Right ventricle myocardium superior (tissue), 1 donor: ENCODE measurements at regions not wholly inside any gene's neighbourhood (a gene's known extent, or its start where the extent isn't known, plus 50 kb on each side); places are given as distances from the start of the nearest gene placed in this dataset.
A peak's percentile ranks its signal among the peaks of the same experiment; 100 is the strongest.

Source experiments
- ATAC-seq: fragments of 200-7000 bp; cut with Tn5 transposase; one replicate; pipeline ENCODE4 v1.9.1; 2020; ENCODE audit warnings: mild to moderate bottlenecking; ENCODE audit not compliant: poor library complexity
- DNase-seq: peaks from one replicate; pipeline ENCODE4 v3.0.0-alpha.2; 2020
- intact Hi-C: fragments of 100-400 bp; cut with DNase I; formaldehyde crosslinking; loops from one replicate; pipeline ENCODE4 v1.11.2; 2022
- donor health status: DM: no; HTN: yes; CAD: no; lungs with severe emphysema.

DNA sequence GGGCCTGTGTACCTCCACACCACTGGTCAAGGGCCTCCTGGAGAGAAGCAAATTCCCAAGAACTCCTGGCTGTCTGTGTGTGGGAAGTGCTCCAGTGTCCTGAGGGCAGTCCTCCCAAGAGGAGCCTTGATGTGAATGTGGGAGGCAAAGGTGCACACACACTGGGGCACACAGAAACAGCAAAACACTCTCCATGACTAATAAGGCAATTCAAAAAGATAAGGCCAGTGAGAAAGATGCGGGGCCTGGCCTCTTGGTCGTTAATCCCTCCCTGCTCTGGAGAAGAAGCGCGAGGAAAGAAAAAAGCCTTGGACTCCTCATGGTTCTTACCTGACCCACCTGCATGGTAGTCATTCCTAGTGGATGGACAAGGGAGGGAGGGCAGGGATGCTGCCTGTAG lies 373.2 kb downstream of the SLC4A3 start:
- ATAC-seq = no peak
- intact Hi-C loops = no loop called here
- no peak for DNase-seq

- intact Hi-C loops = no loop called here
- DNase-seq (no peak), ATAC-seq (no peak)
These were observed 374.3 kb downstream of the SLC4A3 start for GRCh38 chr2:220001751-220002150.

DNA sequence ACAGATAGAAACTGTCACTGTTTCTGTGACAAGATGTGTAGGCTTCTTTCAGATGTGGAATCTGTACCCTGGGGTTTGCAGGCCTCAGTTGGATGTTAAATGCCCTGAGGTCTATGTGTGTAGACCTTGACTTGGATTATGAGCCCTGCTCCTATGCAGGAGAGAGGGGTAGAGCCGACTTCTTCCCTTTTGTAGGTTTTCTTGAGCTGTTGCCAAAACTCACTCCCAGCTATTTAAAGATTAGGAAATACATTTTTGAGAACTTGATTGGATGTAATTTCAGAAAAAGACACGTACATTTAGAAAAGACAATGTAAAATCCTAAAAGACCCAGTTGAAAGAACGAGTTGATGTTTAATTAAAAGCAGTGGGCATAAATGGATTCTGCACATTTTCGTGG lies 374.8 kb downstream of the SLC4A3 start:
- intact Hi-C loops = no loop called here

GRCh38 chr2:220002699-220003098 lies 375.3 kb downstream of the SLC4A3 start:
- DNase-seq (no peak), ATAC-seq (no peak)
- intact Hi-C loops = no loop called here

More for the DNA sequence above, 374.8 kb downstream of the SLC4A3 start:
- no peak for ATAC-seq
- DNase-seq = no peak

- ATAC-seq (no peak), DNase-seq (no peak)
- intact Hi-C loops = no loop called here
These were observed 377.9 kb downstream of the SLC4A3 start for GRCh38 chr2:220005362-220005761.

GRCh38 chr2:220006152-220006621 lies 378.8 kb downstream of the SLC4A3 start:
- intact Hi-C loops = no loop called here
- DNase-seq = no peak

GRCh38 chr2:220011859-220012258 lies 384.4 kb downstream of the SLC4A3 start:
- no peak for ATAC-seq
- no peak for DNase-seq
- intact Hi-C loops = no loop called here

More at GRCh38 chr2:220006152-220006621, 378.8 kb downstream of the SLC4A3 start:
- ATAC-seq = peak; percentile 53

DNA sequence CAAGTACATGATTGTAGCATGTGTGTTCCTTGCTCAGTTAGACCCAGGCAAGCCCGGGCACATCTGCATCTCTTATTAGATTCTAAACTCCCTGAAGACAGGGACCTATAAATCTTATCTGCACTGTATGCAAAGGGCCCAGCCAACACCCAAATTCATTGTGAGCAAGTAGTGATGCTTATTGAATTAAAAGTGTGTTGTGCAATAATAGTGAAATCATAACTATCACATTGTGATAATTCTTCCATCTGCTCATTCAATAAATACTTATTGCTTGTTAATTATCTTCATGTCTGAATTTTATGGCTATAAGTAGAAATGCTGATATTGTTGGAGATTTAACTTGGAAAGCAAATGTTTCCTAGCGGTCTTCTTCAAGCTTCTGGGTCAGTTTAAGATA lies 387.5 kb downstream of the SLC4A3 start:
- ATAC-seq (no peak), DNase-seq (no peak)
- intact Hi-C loops = no loop called here

DNA sequence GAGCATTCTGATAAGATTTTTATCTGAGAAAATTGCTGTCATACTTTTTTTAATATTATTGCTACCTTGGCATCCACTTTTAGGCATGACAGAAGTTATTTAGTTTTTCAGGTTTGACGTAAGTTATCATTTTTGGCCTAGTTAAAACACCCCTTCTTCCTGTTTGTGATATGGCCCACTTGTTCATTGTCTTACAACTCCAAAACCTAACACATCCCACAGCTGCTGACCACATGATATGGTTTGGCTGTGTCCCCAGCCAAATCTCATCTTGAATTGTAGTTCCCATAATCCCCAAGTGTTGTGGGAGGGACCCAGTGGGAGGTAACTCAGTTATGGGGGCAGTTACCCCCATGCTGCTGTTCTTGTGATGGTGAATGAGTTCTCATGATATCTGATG lies 388.1 kb downstream of the SLC4A3 start:
- intact Hi-C loops = no loop called here
- no peak for DNase-seq
- no peak for ATAC-seq

GRCh38 chr2:220025207-220025606 lies 397.8 kb downstream of the SLC4A3 start:
- no peak for DNase-seq
- ATAC-seq = no peak
- intact Hi-C loops = no loop called here

GRCh38 chr2:220029013-220029412 lies 401.6 kb downstream of the SLC4A3 start:
- ATAC-seq = no peak
- intact Hi-C loops = no loop called here
- DNase-seq = no peak

DNA sequence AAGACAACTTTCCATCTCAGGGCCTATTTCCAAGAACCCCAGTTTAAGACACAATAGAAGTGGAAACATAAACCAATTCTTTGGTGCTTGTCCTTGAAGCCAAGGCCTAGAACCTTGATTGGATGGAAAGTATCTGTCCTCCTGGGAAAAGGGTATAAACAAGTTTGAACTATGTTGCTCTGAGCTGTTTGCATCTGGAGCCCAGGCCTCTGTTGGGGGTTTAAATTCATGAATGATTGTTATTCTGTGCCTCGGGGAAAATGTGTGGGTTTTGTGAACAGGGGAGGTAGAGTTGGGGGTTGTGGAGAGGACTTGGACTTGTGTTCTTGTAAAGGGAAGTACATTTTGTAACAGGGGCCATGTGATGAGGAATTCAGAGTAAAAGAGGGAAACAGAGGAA lies 406.1 kb downstream of the SLC4A3 start:
- intact Hi-C loops = no loop called here
- ATAC-seq = no peak
- DNase-seq = no peak

DNA sequence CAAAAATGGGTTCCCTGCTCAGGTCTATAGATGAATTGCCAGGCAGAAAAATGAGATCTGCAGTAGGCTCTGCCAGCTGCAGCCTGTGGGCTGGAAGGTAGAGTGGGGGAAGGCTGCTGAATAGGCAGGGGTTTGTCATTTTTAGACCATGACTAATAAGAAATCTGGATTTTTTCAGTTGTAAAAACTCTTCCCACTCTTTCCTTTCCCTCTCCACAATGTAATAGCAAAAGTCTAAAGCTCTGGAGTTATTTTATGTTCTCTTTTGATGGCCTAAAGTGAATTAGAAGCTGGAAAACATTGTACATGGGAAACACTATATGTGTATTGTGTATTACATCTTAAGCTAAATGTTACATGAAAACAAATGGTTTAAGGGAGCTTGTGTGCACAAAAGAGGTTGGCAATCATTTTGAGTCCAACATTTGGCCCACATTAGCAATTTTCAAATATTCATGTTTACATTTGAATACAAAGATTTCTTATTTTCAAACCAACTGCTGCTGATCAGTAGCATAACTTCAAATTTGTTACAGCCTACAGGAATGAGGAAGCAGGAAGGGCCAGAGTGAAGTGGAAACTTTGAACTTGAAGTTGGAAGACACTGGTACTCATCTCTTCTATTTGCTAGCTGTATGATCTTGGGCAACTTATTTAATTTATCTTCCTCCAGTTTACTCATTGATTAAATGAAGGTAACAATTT lies 407.1 kb downstream of the SLC4A3 start:
- intact Hi-C loops = no loop called here
- ATAC-seq (no peak), DNase-seq (no peak)

DNA sequence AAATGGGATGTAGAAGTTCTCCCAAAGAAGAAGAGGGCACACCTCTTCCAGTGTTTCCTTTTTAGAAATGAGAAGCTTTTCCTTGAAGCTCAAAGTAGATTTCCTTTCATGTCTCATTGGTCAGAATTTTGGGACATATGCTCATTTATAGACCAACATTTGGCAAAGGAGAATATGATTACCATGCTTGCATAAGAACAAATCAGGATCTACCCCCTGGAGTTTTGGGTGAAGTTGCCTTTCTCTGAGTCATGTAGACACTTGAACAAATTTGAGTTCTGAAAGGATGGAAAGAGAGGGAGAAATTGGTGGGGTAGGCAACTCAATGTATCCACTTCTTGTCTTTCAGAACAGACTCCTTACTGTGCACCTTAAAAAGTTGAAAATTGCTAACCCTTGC lies 409.0 kb downstream of the SLC4A3 start:
- no peak for ATAC-seq
- DNase-seq = no peak
- intact Hi-C loops = no loop called here

- ATAC-seq (no peak), DNase-seq (no peak)
- intact Hi-C loops = no loop called here
These were observed 412.9 kb downstream of the SLC4A3 start for GRCh38 chr2:220040346-220040745.

DNA sequence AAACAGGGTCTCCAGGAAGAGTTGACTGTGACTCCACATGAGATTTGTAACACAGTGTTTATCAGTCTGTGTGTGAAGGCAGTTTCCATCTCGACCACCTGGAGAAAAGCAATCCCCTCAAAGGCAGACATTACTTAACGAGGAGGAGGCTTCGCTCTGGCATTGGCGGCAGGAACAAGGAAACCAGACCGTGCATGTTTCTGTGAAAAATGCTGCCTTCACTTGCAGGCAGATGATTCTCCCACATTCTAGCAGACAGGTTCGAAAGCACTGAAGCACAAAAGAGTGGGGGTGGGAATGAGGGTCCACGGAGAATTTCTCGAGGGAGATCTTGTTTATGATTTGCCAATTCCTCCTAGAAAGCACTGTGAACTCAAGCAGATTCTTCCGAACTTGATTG lies 414.0 kb downstream of the SLC4A3 start:
- intact Hi-C loops = no loop called here
- no peak for ATAC-seq

DNA sequence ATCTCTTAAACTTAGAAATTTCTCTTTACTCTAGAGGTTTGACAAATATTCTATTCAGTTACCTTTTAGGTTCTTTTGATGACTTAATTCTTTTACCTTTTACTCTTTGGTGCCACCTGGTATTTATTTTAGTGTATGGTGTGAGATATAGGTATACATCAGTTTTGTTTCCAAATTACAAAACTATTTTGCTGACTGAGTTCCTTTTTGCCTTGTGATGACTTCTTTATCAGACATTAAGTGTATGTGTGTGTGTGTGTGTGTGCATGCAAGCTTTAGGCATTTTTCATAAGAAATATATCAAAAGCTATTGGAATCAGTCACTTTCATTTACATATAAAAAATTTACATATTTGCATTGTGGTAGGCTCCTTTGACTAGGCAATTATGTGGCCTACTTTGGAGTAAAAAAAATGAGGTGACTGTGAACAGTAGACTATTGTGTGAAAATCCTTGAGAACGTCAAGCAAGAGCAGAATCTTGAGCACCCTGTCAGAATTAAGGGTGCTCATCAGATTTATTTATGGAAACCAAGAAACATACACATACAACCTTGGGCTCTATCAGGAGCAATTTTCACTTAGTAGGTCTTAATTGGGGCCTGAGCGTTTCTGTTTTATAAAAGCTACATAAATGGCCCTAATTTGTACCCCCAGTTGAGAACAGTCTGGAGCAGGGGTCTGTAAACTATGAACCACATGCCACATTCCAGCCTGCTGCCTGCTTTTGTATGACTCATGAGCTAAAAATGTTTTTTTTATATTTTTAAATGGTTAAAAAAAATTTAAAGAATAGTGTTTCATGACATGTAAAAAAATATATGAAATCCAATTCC lies 415.9 kb downstream of the SLC4A3 start:
- DNase-seq (no peak), ATAC-seq (no peak)
- intact Hi-C loops = no loop called here

More for the DNA sequence above, 414.0 kb downstream of the SLC4A3 start:
- DNase-seq = no peak

DNA sequence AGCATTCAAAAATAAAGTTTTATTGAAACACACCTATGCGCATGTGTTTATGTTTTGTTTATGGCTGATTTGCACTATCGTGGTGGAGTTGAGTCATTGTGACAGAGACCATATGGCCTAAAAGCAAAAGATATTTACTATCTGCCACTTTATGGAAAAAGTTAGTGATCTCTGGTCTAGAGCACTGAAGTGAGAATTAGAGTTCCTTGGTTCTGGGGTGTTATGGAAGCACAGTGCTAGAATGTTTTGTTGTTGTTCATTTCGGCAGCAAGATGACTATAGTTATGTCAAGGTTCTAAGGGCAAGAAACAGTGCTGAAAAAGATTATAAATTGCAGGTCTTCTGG lies 416.5 kb downstream of the SLC4A3 start:
- ATAC-seq = no peak
- no peak for DNase-seq
- intact Hi-C loops = no loop called here

DNA sequence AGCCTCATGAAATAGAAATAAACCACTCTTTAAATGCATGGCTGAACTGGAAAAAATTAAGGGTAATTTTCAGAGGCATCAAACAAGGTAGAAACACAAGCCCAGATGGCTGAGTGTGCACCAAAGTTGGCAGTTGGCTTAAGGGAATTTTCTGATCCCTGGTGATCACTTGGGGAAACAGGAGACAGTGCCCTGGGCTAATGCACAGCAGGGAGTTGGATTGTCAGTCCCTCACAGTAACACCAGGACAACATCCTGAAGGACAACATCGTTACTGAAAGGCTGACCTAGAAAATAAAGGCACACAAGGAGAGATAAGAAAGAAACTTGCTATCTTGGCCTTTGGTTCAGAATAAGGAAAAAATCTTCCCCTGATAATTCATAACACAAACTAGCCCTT lies 417.0 kb downstream of the SLC4A3 start:
- ATAC-seq (no peak), DNase-seq (no peak)
- intact Hi-C loops = no loop called here

DNA sequence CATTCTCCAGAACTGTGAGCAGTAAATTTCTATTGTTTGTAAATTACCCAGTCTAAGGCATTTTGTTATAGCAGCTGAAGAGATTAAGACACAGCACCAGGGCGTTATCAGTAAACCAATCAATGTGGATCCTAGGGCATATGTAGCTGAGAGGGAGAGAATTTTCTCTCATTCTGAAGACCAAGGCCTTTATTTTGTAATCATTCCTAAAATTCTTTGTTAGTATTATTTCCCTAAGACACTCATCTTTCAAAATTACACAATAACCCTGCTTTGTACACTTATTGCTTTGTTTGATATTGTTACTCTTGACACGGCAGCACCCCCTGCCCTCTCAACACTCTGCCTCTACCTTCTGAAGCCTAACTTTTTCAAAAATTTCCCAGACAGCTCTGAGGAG lies 419.1 kb downstream of the SLC4A3 start:
- intact Hi-C loops = no loop called here
- DNase-seq (no peak), ATAC-seq (no peak)
